LNCAP (cell line): ENCODE measurements at regions not wholly inside any gene's neighbourhood (a gene's known extent, or its start where the extent isn't known, plus 50 kb on each side); places are given as distances from the start of the nearest gene placed in this dataset.

Experiments
- TF ChIP-seq, protein P1 (sequence below): fragments of 450-650 bp; IDR thresholded peaks from 2 replicates; pipeline ENCODE4 v1.5.1; 2017; ENCODE audit warnings: mild to moderate bottlenecking

- TF ChIP-seq, protein P1, sequence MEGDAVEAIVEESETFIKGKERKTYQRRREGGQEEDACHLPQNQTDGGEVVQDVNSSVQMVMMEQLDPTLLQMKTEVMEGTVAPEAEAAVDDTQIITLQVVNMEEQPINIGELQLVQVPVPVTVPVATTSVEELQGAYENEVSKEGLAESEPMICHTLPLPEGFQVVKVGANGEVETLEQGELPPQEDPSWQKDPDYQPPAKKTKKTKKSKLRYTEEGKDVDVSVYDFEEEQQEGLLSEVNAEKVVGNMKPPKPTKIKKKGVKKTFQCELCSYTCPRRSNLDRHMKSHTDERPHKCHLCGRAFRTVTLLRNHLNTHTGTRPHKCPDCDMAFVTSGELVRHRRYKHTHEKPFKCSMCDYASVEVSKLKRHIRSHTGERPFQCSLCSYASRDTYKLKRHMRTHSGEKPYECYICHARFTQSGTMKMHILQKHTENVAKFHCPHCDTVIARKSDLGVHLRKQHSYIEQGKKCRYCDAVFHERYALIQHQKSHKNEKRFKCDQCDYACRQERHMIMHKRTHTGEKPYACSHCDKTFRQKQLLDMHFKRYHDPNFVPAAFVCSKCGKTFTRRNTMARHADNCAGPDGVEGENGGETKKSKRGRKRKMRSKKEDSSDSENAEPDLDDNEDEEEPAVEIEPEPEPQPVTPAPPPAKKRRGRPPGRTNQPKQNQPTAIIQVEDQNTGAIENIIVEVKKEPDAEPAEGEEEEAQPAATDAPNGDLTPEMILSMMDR, result no peak
Observed at GRCh38 chr3:83813176-83813575, 1145.6 kb upstream of the CADM2 start.

GRCh38 chr3:83816653-83817052 lies 1142.1 kb upstream of the CADM2 start:
- TF ChIP-seq, protein P1, result no peak

DNA sequence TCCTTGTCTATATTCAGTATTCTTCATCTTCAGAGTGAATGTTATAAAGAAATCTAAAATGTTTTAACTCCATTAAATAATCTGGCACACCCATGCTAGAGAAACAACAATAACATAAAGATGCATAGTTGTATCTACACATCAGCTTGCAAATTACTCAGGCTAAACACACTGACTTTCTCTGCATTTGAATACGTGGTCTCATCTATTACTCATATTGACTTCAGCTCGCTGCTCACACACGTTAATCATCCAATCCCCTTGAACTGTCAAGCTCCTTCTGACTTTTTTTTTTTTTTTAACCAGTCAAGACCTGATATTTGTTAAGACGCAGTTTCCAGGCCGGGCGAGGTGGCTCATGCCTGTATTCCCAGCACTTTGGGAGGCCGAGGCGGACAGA lies 1137.3 kb upstream of the CADM2 start:
- TF ChIP-seq, protein P1, result no peak

- TF ChIP-seq, protein P1, result no peak
Observed at GRCh38 chr3:83823095-83823494, 1135.7 kb upstream of the CADM2 start.

DNA sequence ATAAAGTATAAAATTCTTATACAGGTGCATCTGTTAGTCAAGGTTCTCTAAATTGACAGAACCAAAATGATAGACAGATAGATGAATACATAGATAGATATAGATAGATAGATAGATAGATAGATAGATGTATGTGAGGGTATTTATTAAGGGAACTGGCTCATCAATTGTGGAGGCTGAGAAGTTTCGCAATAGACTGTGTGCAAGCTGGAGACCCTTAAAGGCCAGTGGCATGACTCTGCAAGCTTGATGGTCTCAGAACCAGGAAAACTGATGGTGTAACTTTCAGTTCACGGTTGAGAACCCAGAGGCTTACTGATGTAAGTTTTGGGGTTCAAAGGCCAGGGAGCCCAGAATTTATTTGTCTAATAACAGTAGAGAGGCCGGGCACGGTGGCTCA lies 1123.7 kb upstream of the CADM2 start:
- TF ChIP-seq, protein P1, result no peak

DNA sequence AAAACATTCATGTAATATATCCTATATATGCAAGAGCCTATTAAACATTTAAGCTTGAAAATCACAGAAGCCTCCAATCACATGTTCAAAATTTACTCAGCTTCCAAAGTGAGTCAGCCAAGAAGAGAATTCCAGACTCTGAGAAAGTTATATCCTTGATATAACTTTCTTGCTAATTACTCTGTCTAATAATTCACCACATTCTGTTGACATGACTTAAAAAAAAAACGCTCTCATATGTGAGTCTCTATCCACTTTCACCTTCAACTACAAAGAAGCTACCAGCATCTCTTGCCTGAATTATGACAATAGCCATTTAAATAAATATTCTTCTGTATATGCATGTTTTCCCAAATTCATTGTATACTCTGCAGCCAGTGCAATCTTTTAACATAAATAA lies 1116.3 kb upstream of the CADM2 start:
- TF ChIP-seq, protein P1, result no peak

GRCh38 chr3:83843716-83844115 lies 1115.1 kb upstream of the CADM2 start:
- TF ChIP-seq, protein P1, result no peak

GRCh38 chr3:83849106-83849730 lies 1109.6 kb upstream of the CADM2 start:
- TF ChIP-seq, protein P1, result no peak
